ENCODE measurements at regions not wholly inside any gene's neighbourhood (a gene's known extent, or its start where the extent isn't known, plus 50 kb on each side); places are given as distances from the start of the nearest gene placed in this dataset.

DNA sequence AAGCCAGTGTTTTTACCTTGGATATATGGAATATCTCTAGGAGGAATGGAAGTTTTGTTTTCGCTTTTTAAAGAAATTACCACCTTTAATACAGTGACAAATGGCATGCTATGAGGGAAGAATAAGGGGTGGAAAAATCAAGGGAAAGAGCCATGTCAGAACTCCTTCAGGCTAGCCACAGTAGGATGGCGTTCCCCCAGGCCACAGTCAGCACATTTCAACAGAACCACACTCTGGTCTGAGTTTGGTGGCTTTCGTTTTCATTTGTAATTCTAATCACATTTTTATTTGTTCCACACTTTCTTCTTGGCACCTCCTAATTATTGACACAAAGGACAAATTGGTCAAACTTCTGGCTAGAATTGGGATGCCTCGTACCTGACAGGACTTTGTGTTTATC is 60.3 kb upstream of the RCOR3 start:
- Histone ChIP-seq H4K20me1 (ENCODE audit: insufficient read depth, low read length) (no peaks in the 10 kb centered on the region), H3K9ac (ENCODE audit: low read depth, low read length) (no peak overlapping the region), H4K8ac (ENCODE audit: low read depth in 2 of 2, low read length in 2 of 2) (no peak overlapping the region), H3K14ac (replicated peaks; ENCODE audit: low read depth, low read length) (no peak overlapping the region), H4K91ac (ENCODE audit: insufficient read depth, low read depth, low read length) (no peak overlapping the region), H2AK5ac (ENCODE audit: low read depth, low read length) (no peak overlapping the region), H3K27me3 (ENCODE audit: control insufficient read depth, insufficient read depth, low read length) (no peaks in the 10 kb centered on the region), H2BK20ac (ENCODE audit: low read depth, low read length) (no peak overlapping the region), H3K79me1 (ENCODE audit: low read depth in 1 of 2, low read length in 2 of 2) (no peaks in the 10 kb centered on the region), H3K56ac (ENCODE audit: extremely low read depth, insufficient read depth, low read length) (no peak overlapping the region), H3K9me1 (ENCODE audit: insufficient read depth, low read length) (no peaks in the 10 kb centered on the region), H3K23ac (ENCODE audit: low read depth, low read length) (no peak overlapping the region), H4K5ac (ENCODE audit: low read depth, low read length) (no peak overlapping the region), H3K9me3 (ENCODE audit: control insufficient read depth, insufficient read depth, low read length) (no peaks in the 10 kb centered on the region), H2AK9ac (replicated peaks; ENCODE audit: low read depth, low read length, poor library complexity) (no peak overlapping the region), H2AFZ (replicated peaks; ENCODE audit: low read length, poor library complexity) (no peak overlapping the region), H3K4me2 (ENCODE audit: low read depth, low read length) (no peak overlapping the region), H3K4me1 (ENCODE audit: control insufficient read depth, insufficient read depth, low read length) (no peaks in the 10 kb centered on the region), H3K4ac (ENCODE audit: low read depth, low read length) (no peak overlapping the region), H2BK5ac (ENCODE audit: low read depth, low read length, poor library complexity, severe bottlenecking) (no peak overlapping the region), H2BK15ac (ENCODE audit: low read depth, low read length) (no peak overlapping the region), H2BK120ac (ENCODE audit: low read depth, low read length) (no peak overlapping the region), H3K4me3 (ENCODE audit: insufficient read depth, low read depth, low read length) (no peak overlapping the region), H3K18ac (ENCODE audit: low read depth, low read length) (no peak overlapping the region), H3K27ac (ENCODE audit: insufficient read depth, low read length) (no peak overlapping the region), H3K36me3 (ENCODE audit: control insufficient read depth, insufficient read depth, low read length) (no peaks in the 10 kb centered on the region)
- ChIA-PET POLR2A (ENCODE audit: unreplicated experiment) (no interaction called here), CTCF (no interaction called here)
- no TSS peak for BruUV-seq (replicated peaks)
- intact Hi-C loops (cut with micrococcal nuclease): no loop called here
- ATAC-seq (ENCODE audit: low read depth) (no peak), DNase-seq (no peak)
- in situ Hi-C loops (cut with MboI; ENCODE audit: low sequenced_read_pairs): no loop called here
- no peak for TF ChIP-seq MXI1 (IDR thresholded peaks at IDR 0.05; ENCODE audit: borderline replicate concordance, low read depth, low read length)
- TF ChIP-seq POLR2A (IDR thresholded peaks at IDR 0.05; ENCODE audit: low read depth, low read length): no peak
- no peak for TF ChIP-seq ELK1 (IDR thresholded peaks at IDR 0.05; ENCODE audit: borderline replicate concordance, low read depth, low read length)
- no peak for TF ChIP-seq CHD1 (IDR thresholded peaks at IDR 0.05; ENCODE audit: low read depth, low read length)
- no peak for TF ChIP-seq MAZ (IDR thresholded peaks at IDR 0.05; ENCODE audit: borderline replicate concordance, low read depth, low read length)
- TF ChIP-seq NFE2L2 (IDR thresholded peaks at IDR 0.05; ENCODE audit: low read depth, low read length): no peak
- no peak for TF ChIP-seq SMC3 (IDR thresholded peaks at IDR 0.05; ENCODE audit: low read depth, low read length)
- no peak for TF ChIP-seq CEBPB (IDR thresholded peaks at IDR 0.05; ENCODE audit: low read depth, low read length)
- TF ChIP-seq, protein P1, sequence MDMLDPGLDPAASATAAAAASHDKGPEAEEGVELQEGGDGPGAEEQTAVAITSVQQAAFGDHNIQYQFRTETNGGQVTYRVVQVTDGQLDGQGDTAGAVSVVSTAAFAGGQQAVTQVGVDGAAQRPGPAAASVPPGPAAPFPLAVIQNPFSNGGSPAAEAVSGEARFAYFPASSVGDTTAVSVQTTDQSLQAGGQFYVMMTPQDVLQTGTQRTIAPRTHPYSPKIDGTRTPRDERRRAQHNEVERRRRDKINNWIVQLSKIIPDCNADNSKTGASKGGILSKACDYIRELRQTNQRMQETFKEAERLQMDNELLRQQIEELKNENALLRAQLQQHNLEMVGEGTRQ (IDR thresholded peaks at IDR 0.05; ENCODE audit: low read depth, low read length): no peak
- no CpG with 5 or more reads among the region's 4 CpGs for WGBS, 2 experiments (ENCODE audit: extremely low coverage in 2 of 2, insufficient read length in 1 of 2)
- dilution Hi-C loops (cut with HindIII; ENCODE audit: low sequenced_read_pairs, unreplicated experiment): no loop called here

Measured in IMR-90 (cell line).